ENCODE measurements at regions not wholly inside any gene's neighbourhood (a gene's known extent, or its start where the extent isn't known, plus 50 kb on each side); places are given as distances from the start of the nearest gene placed in this dataset.

- no peaks in the 10 kb centered on the region for H3K9me3 ChIP-seq (replicated peaks; ENCODE audit: control insufficient read depth, insufficient read depth, low read length)
- DNase-seq (ENCODE audit: low read depth, low spot score) (no peak), FAIRE-seq (no peak), ATAC-seq (no peak)
- POLR2A ChIA-PET = no interaction called here
- H3K36me3 ChIP-seq (ENCODE audit: control insufficient read depth in 2 of 2, insufficient read depth in 2 of 2, low read length in 1 of 2) = no peaks in the 10 kb centered on the region
- RAD21 ChIA-PET (ENCODE audit: unreplicated experiment) = no interaction called here
- no peaks in the 10 kb centered on the region for H3K4me1 ChIP-seq (ENCODE audit: control insufficient read depth, insufficient read depth, low read length)
- no peaks in the 10 kb centered on the region for H3K27me3 ChIP-seq (replicated peaks in 1 of 2; ENCODE audit: control insufficient read depth in 2 of 2, insufficient read depth in 2 of 2, low read length in 1 of 2)
- in situ Hi-C loops (cut with MboI) (no loop called here), intact Hi-C loops (cut with micrococcal nuclease; ENCODE audit: unreplicated experiment) (no loop called here)
- H3K4me2 ChIP-seq (ENCODE audit: control insufficient read depth, insufficient read depth) = no peak overlapping the region
- 21% methylated on average over 1 of the region's 1 CpG for WGBS (ENCODE audit: insufficient coverage, insufficient replicate concordance, low lambda C conversion rate, missing lambda C conversion rate)
- SMC1A ChIA-PET (ENCODE audit: uncharacterized antibody, unreplicated experiment) = interaction anchor here (0.6 kb wide), 1 partner anchor 56 kb away, joined by 4 read pairs; no protein-coding TSS in a partner anchor
- no peaks in the 10 kb centered on the region for H4K20me1 ChIP-seq (ENCODE audit: control insufficient read depth, insufficient read depth)
- no peaks in the 10 kb centered on the region for H3K79me2 ChIP-seq (ENCODE audit: control insufficient read depth, insufficient read depth, low read length)
- no peak overlapping the region for H3K4me3 ChIP-seq
- no peak overlapping the region for H3K9ac ChIP-seq (ENCODE audit: control insufficient read depth, insufficient read depth, low read length)
- no TSS peak for BruUV-seq (replicated peaks)
- CTCF ChIA-PET = no interaction called here
- TF ChIP-seq MXI1 (IDR thresholded peaks at IDR 0.05; ENCODE audit: low read depth, low read length) (no peak), NFYA (IDR thresholded peaks at IDR 0.05; ENCODE audit: borderline replicate concordance, low read depth, low read length) (no peak), ATF7 (IDR thresholded peaks at IDR 0.05; ENCODE audit: low read depth) (no peak), ZBTB4 (CRISPR knock-in tag; IDR thresholded peaks at IDR 0.05) (no peak), SP1 (IDR thresholded peaks at IDR 0.05; ENCODE audit: low read depth, low read length) (no peak)
- no peak overlapping the region for H3K27ac ChIP-seq (ENCODE audit: control insufficient read depth, insufficient read depth)
- no peak overlapping the region for H2AFZ ChIP-seq (ENCODE audit: control insufficient read depth, low read depth, low read length)
Observed at GRCh38 chr13:68713394-68713793, 1394.2 kb upstream of the ATXN8OS start.
